ENCODE measurements at regions not wholly inside any gene's neighbourhood (a gene's known extent, or its start where the extent isn't known, plus 50 kb on each side); places are given as distances from the start of the nearest gene placed in this dataset.

GRCh38 chr2:108080177-108080576 lies 93.9 kb downstream of the SLC5A7 start:
- no peak for TF ChIP-seq CTCF (IDR thresholded peaks at IDR 0.05)
- no peak for TF ChIP-seq HOXA7 (CRISPR knock-in tag; IDR thresholded peaks at IDR 0.05)
- TF ChIP-seq POLR2A (IDR thresholded peaks at IDR 0.05; ENCODE audit: low read length): no peak
- TF ChIP-seq SMC3 (IDR thresholded peaks at IDR 0.05): no peak
- no peak for TF ChIP-seq JUN (IDR thresholded peaks at IDR 0.05)
- TF ChIP-seq, protein P1, sequence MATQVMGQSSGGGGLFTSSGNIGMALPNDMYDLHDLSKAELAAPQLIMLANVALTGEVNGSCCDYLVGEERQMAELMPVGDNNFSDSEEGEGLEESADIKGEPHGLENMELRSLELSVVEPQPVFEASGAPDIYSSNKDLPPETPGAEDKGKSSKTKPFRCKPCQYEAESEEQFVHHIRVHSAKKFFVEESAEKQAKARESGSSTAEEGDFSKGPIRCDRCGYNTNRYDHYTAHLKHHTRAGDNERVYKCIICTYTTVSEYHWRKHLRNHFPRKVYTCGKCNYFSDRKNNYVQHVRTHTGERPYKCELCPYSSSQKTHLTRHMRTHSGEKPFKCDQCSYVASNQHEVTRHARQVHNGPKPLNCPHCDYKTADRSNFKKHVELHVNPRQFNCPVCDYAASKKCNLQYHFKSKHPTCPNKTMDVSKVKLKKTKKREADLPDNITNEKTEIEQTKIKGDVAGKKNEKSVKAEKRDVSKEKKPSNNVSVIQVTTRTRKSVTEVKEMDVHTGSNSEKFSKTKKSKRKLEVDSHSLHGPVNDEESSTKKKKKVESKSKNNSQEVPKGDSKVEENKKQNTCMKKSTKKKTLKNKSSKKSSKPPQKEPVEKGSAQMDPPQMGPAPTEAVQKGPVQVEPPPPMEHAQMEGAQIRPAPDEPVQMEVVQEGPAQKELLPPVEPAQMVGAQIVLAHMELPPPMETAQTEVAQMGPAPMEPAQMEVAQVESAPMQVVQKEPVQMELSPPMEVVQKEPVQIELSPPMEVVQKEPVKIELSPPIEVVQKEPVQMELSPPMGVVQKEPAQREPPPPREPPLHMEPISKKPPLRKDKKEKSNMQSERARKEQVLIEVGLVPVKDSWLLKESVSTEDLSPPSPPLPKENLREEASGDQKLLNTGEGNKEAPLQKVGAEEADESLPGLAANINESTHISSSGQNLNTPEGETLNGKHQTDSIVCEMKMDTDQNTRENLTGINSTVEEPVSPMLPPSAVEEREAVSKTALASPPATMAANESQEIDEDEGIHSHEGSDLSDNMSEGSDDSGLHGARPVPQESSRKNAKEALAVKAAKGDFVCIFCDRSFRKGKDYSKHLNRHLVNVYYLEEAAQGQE (IDR thresholded peaks at IDR 0.05): no peak
- TF ChIP-seq RNF2 (IDR thresholded peaks at IDR 0.05; ENCODE audit: borderline replicate concordance, low read depth): no peak
- TF ChIP-seq ELK1 (IDR thresholded peaks at IDR 0.05; ENCODE audit: low read depth, low read length): no peak
- TF ChIP-seq, protein P2, sequence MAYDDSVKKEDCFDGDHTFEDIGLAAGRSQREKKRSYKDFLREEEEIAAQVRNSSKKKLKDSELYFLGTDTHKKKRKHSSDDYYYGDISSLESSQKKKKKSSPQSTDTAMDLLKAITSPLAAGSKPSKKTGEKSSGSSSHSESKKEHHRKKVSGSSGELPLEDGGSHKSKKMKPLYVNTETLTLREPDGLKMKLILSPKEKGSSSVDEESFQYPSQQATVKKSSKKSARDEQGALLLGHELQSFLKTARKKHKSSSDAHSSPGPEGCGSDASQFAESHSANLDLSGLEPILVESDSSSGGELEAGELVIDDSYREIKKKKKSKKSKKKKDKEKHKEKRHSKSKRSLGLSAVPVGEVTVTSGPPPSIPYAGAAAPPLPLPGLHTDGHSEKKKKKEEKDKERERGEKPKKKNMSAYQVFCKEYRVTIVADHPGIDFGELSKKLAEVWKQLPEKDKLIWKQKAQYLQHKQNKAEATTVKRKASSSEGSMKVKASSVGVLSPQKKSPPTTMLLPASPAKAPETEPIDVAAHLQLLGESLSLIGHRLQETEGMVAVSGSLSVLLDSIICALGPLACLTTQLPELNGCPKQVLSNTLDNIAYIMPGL (CRISPR knock-in tag; IDR thresholded peaks at IDR 0.05; ENCODE audit: borderline replicate concordance): no peak
- TF ChIP-seq, protein P3, sequence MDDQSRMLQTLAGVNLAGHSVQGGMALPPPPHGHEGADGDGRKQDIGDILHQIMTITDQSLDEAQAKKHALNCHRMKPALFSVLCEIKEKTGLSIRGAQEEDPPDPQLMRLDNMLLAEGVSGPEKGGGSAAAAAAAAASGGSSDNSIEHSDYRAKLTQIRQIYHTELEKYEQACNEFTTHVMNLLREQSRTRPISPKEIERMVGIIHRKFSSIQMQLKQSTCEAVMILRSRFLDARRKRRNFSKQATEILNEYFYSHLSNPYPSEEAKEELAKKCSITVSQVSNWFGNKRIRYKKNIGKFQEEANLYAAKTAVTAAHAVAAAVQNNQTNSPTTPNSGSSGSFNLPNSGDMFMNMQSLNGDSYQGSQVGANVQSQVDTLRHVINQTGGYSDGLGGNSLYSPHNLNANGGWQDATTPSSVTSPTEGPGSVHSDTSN (IDR thresholded peaks at IDR 0.05): no peak
- TF ChIP-seq POLR2AphosphoS2 (conservative IDR thresholded peaks at IDR 0.05; ENCODE audit: low read length): no peak
- TF ChIP-seq RAD21 (conservative IDR thresholded peaks at IDR 0.05 in 1 of 2, IDR thresholded peaks at IDR 0.05 in 1 of 2): no peak
- TF ChIP-seq, protein P4, sequence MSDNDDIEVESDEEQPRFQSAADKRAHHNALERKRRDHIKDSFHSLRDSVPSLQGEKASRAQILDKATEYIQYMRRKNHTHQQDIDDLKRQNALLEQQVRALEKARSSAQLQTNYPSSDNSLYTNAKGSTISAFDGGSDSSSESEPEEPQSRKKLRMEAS (IDR thresholded peaks at IDR 0.05): no peak
